Choroid plexus epithelial cell (primary cell): ENCODE measurements at regions not wholly inside any gene's neighbourhood (a gene's known extent, or its start where the extent isn't known, plus 50 kb on each side); places are given as distances from the start of the nearest gene placed in this dataset.

Source experiments
- DNase-seq: peaks from one replicate; pipeline ENCODE4 v3.0.0-alpha.2; 2010; ENCODE audit warnings: low read depth
- H3K4me3 ChIP-seq: 2 replicates; pipeline ENCODE4 v1.5.1; 2011; ENCODE audit warnings: low read depth, mild to moderate bottlenecking, control low read depth, low read length, moderate library complexity
- TF ChIP-seq, protein P1 (sequence below): conservative IDR thresholded peaks from 2 replicates; pipeline ENCODE4 v1.5.1; 2011; ENCODE audit warnings: low read depth, mild to moderate bottlenecking, control low read depth, inconsistent platforms, low read length, moderate library complexity

DNA sequence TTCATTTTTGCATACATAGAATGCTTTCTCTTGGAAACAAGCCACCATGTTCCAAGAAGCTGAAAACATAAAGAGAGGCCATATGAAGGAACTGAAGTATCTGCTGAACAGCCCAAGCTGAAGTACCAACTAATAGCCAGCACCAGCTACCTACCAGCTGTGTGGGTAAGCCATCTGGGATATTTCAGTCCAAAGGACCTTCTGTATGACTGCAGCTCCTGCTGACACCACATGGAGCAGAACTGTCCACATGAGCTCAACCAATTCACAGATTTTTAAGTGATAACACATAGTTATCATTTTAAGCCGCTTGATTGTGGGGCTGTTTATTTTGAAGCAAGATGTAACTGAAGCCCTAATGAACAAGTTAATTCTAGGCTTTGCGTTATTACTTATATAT lies 621.1 kb upstream of the KLHL1 start:
- H3K4me3 ChIP-seq = no peak overlapping the region
- TF ChIP-seq, protein P1, sequence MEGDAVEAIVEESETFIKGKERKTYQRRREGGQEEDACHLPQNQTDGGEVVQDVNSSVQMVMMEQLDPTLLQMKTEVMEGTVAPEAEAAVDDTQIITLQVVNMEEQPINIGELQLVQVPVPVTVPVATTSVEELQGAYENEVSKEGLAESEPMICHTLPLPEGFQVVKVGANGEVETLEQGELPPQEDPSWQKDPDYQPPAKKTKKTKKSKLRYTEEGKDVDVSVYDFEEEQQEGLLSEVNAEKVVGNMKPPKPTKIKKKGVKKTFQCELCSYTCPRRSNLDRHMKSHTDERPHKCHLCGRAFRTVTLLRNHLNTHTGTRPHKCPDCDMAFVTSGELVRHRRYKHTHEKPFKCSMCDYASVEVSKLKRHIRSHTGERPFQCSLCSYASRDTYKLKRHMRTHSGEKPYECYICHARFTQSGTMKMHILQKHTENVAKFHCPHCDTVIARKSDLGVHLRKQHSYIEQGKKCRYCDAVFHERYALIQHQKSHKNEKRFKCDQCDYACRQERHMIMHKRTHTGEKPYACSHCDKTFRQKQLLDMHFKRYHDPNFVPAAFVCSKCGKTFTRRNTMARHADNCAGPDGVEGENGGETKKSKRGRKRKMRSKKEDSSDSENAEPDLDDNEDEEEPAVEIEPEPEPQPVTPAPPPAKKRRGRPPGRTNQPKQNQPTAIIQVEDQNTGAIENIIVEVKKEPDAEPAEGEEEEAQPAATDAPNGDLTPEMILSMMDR = peak; percentile 8
- DNase-seq = peak; percentile 4

DNA sequence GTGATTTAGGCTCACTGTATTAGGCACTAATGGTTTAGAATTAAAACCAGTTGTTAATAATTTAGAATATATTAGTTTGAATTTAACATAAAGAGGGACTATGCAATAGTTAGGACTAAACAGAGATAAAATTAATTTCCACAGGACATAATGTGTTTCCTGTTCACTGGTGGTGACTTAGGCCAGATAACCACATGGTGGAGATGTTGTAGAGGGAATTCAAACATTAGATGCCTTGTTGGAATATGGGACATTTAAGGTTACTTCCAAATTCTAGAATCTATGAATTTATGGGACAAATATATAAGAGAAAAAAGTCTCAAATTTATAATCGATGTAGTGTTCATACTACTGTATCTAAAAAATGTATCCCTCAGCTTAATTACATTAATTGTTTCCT lies 615.5 kb upstream of the KLHL1 start:
- peak; percentile 57 for DNase-seq
- TF ChIP-seq, protein P1 = peak; percentile 50
- no peak overlapping the region for H3K4me3 ChIP-seq

DNA sequence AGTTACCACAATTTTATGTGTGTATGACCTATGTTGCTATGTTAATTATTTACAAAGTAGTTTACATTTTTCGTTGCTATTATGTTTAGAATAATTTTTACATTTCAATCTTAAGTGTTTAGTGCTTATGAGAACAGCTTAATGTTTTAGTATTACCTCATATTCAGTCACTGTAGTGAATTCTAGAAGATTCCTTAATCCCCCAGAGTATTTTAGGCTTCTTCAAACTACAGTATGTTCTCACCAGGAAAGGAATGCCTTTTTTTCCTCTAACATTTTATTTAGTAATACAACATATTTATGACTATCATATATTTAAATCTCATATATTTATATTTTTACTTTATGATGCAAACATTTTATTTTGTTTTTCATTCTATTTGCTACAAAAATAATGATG lies 612.1 kb upstream of the KLHL1 start:
- peak; percentile 23 for DNase-seq
- TF ChIP-seq, protein P1 = no peak
- no peak overlapping the region for H3K4me3 ChIP-seq

DNA sequence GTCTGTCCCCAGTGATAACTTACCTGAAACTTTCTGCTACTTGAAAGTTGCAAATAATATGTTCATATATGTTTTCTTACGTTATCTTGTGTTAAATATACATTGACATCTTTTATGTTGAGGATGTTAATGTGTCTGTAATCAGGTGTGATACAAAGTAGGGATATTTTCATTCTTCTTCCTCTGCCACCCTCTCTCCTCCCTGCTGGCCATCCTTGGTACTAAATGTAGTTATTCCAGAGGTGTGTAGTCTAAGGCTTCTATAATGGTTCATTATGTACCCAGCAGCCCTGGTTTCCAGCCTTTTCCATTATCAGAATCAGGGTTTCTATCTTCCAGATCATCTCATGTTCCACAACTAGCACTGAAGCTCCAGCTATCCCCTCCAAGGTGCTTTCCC lies 606.7 kb upstream of the KLHL1 start:
- DNase-seq = no peak
- TF ChIP-seq, protein P1 = no peak
- no peak overlapping the region for H3K4me3 ChIP-seq

DNA sequence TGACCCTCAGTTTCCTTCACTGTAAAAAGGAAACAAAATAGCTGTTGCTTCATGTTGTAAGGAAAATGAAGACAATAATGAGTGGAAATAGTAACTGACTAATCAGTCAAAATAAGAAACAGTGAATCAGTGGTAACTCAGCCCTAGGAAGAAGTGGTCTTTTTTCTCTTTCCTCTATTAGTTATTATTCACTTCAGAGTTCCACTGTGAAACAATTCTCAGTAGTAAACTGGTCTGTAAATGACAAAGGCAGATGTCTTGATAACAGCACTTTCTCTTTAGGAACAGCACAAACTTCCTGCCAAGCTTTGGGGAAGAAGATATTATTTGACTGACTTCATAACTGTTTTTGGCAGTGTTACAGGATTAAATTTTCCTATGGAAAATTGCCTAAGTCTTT lies 600.5 kb upstream of the KLHL1 start:
- H3K4me3 ChIP-seq = no peak overlapping the region
- peak; percentile 31 for DNase-seq
- TF ChIP-seq, protein P1 = no peak

DNA sequence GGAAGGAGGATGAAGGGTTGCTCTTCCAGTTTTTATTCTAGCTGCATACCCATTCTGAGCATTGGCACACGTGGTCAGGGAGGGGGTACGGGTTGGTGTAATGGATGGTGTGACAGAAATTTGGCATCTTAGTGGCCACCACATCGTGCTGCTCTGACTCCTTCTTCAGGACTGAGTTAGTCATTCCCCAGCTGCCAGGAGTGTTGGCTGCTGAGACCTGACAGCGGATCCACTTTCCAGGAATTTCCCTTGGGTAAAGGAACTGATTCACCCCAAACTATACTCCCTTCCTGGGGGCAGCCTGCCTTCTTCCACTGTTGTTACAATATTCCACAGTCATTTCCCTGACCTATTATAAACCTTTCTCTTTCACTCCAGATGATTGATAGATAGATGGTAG lies 595.5 kb upstream of the KLHL1 start:
- no peak overlapping the region for H3K4me3 ChIP-seq
- TF ChIP-seq, protein P1 = no peak
- no peak for DNase-seq

DNA sequence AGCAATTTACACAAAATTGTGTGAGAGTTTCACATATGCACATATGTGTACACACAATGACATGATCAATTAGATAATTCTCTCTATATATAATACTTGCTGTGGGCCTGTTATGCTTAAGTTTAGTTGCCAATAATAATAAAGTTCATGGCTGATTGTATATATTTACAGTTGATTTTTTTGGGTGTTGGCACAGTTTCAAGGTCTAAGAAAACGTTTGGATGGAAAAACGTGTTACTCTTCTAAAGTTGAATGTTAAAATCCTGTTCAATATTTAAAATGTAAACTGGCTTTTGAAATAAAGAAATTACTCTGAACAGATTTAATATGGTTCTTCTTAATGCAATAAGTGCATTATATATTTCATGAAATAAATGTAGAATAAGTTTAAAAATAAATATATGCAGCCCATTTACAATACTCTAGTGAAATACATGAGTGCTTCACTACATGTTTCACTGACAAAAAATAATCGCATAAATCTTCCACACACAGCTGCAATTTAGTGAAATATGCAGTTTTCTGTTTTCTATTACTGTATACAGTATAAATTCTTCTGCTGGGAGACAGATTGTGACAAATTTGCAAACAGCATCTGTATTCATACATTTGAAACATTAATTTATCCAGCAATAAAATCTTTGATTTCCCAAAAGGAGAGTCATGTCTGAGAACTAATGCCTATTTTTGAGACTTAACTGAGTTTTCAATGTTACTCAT lies 586.9 kb upstream of the KLHL1 start:
- TF ChIP-seq, protein P1 = no peak
- H3K4me3 ChIP-seq = no peak overlapping the region
- no peak for DNase-seq
